ENCODE measurements at regions not wholly inside any gene's neighbourhood (a gene's known extent, or its start where the extent isn't known, plus 50 kb on each side); places are given as distances from the start of the nearest gene placed in this dataset.

- H3K4me1 ChIP-seq (ENCODE audit: insufficient read depth, low read length, poor library complexity, severe bottlenecking) = no peaks in the 10 kb centered on the region
- H3K4me3 ChIP-seq (ENCODE audit: low read depth, low read length, poor library complexity, severe bottlenecking) = no peak overlapping the region
- intact Hi-C loops (cut with micrococcal nuclease; ENCODE audit: unreplicated experiment) = no loop called here
- DNase-seq (ENCODE audit: low spot score) = no peak
- no peaks in the 10 kb centered on the region for H3K27me3 ChIP-seq (replicated peaks; ENCODE audit: insufficient read depth, low read depth, low read length, poor library complexity)
- ChIA-PET CTCF (no interaction called here), POLR2A (ENCODE audit: low non-redundant PET) (no interaction called here)
- no peak for TF ChIP-seq EZH2 (IDR thresholded peaks at IDR 0.05; ENCODE audit: borderline replicate concordance, low read depth, low read length, poor library complexity, severe bottlenecking)
- no peaks in the 10 kb centered on the region for H3K9me3 ChIP-seq (ENCODE audit: low read depth, low read length, poor library complexity, severe bottlenecking)
- H3K27ac ChIP-seq (ENCODE audit: low read depth, low read length, poor library complexity, severe bottlenecking) = no peak overlapping the region
- no peaks in the 10 kb centered on the region for H3K36me3 ChIP-seq (ENCODE audit: insufficient read depth, low read length, poor library complexity, severe bottlenecking)
- no TSS peak for BruUV-seq (replicated peaks)
Measured at GRCh38 chr2:217114117-217114516, 254.3 kb upstream of the TNP1 start.

- TF ChIP-seq EZH2 (IDR thresholded peaks at IDR 0.05; ENCODE audit: borderline replicate concordance, low read depth, low read length, poor library complexity, severe bottlenecking) = no peak
- no peak for TF ChIP-seq CTCF (conservative IDR thresholded peaks at IDR 0.05; ENCODE audit: low read depth, low read length)
- H3K4me1 ChIP-seq (ENCODE audit: insufficient read depth, low read length, poor library complexity, severe bottlenecking) = no peaks in the 10 kb centered on the region
- no peaks in the 10 kb centered on the region for H3K27me3 ChIP-seq (replicated peaks; ENCODE audit: insufficient read depth, low read depth, low read length, poor library complexity)
- CTCF ChIA-PET = no interaction called here
- no peaks in the 10 kb centered on the region for H3K9me3 ChIP-seq (ENCODE audit: low read depth, low read length, poor library complexity, severe bottlenecking)
- no peak overlapping the region for H3K27ac ChIP-seq (ENCODE audit: low read depth, low read length, poor library complexity, severe bottlenecking)
- H3K36me3 ChIP-seq (ENCODE audit: insufficient read depth, low read length, poor library complexity, severe bottlenecking) = no peaks in the 10 kb centered on the region
- no peak overlapping the region for H3K4me3 ChIP-seq (ENCODE audit: low read depth, low read length, poor library complexity, severe bottlenecking)
- POLR2A ChIA-PET (ENCODE audit: low non-redundant PET) = no interaction called here
- no TSS peak for BruUV-seq (replicated peaks)
- DNase-seq (ENCODE audit: low spot score) = no peak
- intact Hi-C loops (cut with micrococcal nuclease; ENCODE audit: unreplicated experiment) = no loop called here
Measured at GRCh38 chr2:217113491-217113890, 253.6 kb upstream of the TNP1 start.

GRCh38 chr2:217110550-217110949, 250.7 kb upstream of the TNP1 start:
- no TSS peak for BruUV-seq (replicated peaks)

GRCh38 chr2:217108575-217109027, 248.7 kb upstream of the TNP1 start:
- TF ChIP-seq CTCF (conservative IDR thresholded peaks at IDR 0.05; ENCODE audit: low read depth, low read length) = no peak
- no peak for TF ChIP-seq EZH2 (IDR thresholded peaks at IDR 0.05; ENCODE audit: borderline replicate concordance, low read depth, low read length, poor library complexity, severe bottlenecking)
- Histone ChIP-seq H3K36me3 (ENCODE audit: insufficient read depth, low read length, poor library complexity, severe bottlenecking) (no peaks in the 10 kb centered on the region), H3K4me1 (ENCODE audit: insufficient read depth, low read length, poor library complexity, severe bottlenecking) (no peaks in the 10 kb centered on the region), H3K27me3 (replicated peaks; ENCODE audit: insufficient read depth, low read depth, low read length, poor library complexity) (no peaks in the 10 kb centered on the region), H3K9me3 (ENCODE audit: low read depth, low read length, poor library complexity, severe bottlenecking) (no peaks in the 10 kb centered on the region), H3K4me3 (ENCODE audit: low read depth, low read length, poor library complexity, severe bottlenecking) (no peak overlapping the region), H3K27ac (ENCODE audit: low read depth, low read length, poor library complexity, severe bottlenecking) (no peak overlapping the region)
- ChIA-PET CTCF (no interaction called here), POLR2A (ENCODE audit: low non-redundant PET) (no interaction called here)
- DNase-seq (ENCODE audit: low spot score) = no peak
- BruUV-seq (replicated peaks) = no TSS peak
- intact Hi-C loops (cut with micrococcal nuclease; ENCODE audit: unreplicated experiment) = no loop called here

More at GRCh38 chr2:217110550-217110949, 250.7 kb upstream of the TNP1 start:
- POLR2A ChIA-PET (ENCODE audit: low non-redundant PET) = no interaction called here
- no peaks in the 10 kb centered on the region for H3K27me3 ChIP-seq (replicated peaks; ENCODE audit: insufficient read depth, low read depth, low read length, poor library complexity)
- H3K27ac ChIP-seq (ENCODE audit: low read depth, low read length, poor library complexity, severe bottlenecking) = no peak overlapping the region
- no peaks in the 10 kb centered on the region for H3K36me3 ChIP-seq (ENCODE audit: insufficient read depth, low read length, poor library complexity, severe bottlenecking)
- no peak for DNase-seq (ENCODE audit: low spot score)
- intact Hi-C loops (cut with micrococcal nuclease; ENCODE audit: unreplicated experiment) = no loop called here
- CTCF ChIA-PET = no interaction called here
- no peak for TF ChIP-seq EZH2 (IDR thresholded peaks at IDR 0.05; ENCODE audit: borderline replicate concordance, low read depth, low read length, poor library complexity, severe bottlenecking)
- H3K4me3 ChIP-seq (ENCODE audit: low read depth, low read length, poor library complexity, severe bottlenecking) = no peak overlapping the region
- H3K9me3 ChIP-seq (ENCODE audit: low read depth, low read length, poor library complexity, severe bottlenecking) = no peaks in the 10 kb centered on the region
- no peaks in the 10 kb centered on the region for H3K4me1 ChIP-seq (ENCODE audit: insufficient read depth, low read length, poor library complexity, severe bottlenecking)
